Lower leg skin (tissue), 4 donors: ENCODE measurements at regions not wholly inside any gene's neighbourhood (a gene's known extent, or its start where the extent isn't known, plus 50 kb on each side); places are given as distances from the start of the nearest gene placed in this dataset.

ENCODE experiments used
- DNase-seq, 2 donors: peaks; one replicate each; pipeline ENCODE4 v3.0.0-alpha.2; 2019; ENCODE audit warnings: low spot score in 2 of 2
- H3K4me3 ChIP-seq: fragments of 200-600 bp; sonication (generic); 2 replicates; pipeline ENCODE4 v1.5.1; 2017; ENCODE audit warnings: mild to moderate bottlenecking, low read depth; ENCODE audit not compliant: poor library complexity, severe bottlenecking
- POLR2A ChIP-seq, 2 donors: fragments of 450-650 bp; IDR thresholded peaks; one replicate each; pipeline ENCODE4 v1.6.1; 2016 to 2017; ENCODE audit warnings: antibody characterized with exemption in 2 of 2, mild to moderate bottlenecking in 1 of 2, moderate library complexity in 1 of 2
- WGBS, 2 donors: methylation state at CpG; one replicate each; pipeline ENCODE4 v1.1.5; 2018; 5-methylcytosine and 5-hydroxymethylcytosine counted together
- intact Hi-C: fragments of 100-400 bp; cut with DNase I; formaldehyde crosslinking; loops from one replicate; pipeline ENCODE4 v1.15.0; 2023; ENCODE audit warnings: low total_unique reads
- TF ChIP-seq, protein P1 (sequence below), 3 donors: fragments of 450-650 bp; IDR thresholded peaks; one replicate each; pipeline ENCODE4 v1.5.1; 2016; ENCODE audit warnings: antibody characterized with exemption in 3 of 3, mild to moderate bottlenecking in 3 of 3, moderate library complexity in 2 of 3

DNA sequence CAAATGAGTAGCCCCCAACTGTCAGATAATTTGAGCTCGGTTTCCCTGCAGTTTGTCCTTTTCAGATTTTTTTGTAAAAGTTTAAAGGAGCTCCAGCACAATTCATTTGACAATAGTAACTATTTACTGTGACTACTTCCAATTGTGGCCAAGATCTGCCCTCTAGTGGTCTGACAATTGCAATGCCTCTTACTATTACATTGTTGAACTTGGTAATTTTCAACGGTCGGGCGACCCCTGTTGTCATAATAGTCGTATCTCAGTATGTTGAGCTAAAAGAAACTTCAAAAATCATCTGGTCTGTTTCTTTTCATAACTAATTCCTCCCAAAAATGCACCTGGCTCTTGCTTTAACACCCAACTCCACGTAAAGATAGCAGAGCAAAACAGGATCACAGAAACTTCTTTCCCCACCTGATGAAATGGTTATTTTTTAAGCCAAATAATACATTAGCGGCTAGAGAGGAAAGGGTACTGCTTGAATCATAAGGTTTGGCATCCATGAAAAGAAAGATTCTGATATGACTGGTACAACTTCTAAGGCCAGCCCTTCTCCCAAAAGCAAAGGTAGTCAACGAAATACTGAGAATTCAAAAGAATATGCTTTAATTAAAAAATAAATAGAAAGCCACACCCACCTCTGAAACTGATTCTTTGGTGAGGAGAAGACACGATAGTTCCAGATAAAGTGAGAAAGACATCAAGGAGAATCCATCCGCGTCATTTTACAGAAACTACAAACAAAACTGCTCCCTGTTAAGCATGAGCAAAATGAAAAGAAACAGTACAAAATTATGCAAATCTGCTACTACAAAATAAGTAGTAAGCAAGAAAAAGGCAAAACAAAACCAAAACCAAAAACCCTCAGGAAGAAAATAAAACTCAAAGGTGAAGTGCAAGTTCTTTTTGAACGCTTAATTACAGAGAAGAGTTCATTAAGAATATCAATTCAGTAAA is 76.9 kb upstream of the HTR4 start:
- peak in 1 of 2 donors; percentile 71 for DNase-seq
- TF ChIP-seq POLR2A (IDR thresholded peaks at IDR 0.05) = no peak
- TF ChIP-seq, protein P1, sequence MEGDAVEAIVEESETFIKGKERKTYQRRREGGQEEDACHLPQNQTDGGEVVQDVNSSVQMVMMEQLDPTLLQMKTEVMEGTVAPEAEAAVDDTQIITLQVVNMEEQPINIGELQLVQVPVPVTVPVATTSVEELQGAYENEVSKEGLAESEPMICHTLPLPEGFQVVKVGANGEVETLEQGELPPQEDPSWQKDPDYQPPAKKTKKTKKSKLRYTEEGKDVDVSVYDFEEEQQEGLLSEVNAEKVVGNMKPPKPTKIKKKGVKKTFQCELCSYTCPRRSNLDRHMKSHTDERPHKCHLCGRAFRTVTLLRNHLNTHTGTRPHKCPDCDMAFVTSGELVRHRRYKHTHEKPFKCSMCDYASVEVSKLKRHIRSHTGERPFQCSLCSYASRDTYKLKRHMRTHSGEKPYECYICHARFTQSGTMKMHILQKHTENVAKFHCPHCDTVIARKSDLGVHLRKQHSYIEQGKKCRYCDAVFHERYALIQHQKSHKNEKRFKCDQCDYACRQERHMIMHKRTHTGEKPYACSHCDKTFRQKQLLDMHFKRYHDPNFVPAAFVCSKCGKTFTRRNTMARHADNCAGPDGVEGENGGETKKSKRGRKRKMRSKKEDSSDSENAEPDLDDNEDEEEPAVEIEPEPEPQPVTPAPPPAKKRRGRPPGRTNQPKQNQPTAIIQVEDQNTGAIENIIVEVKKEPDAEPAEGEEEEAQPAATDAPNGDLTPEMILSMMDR (IDR thresholded peaks at IDR 0.05) = peak in 1 of 3 donors; percentile 36
- no peak overlapping the region for H3K4me3 ChIP-seq
- WGBS, 2 donors = 29 to 32% methylated on average over 12 of the region's 12 CpGs
- intact Hi-C loops = loop anchor here (10.0 kb wide), 3 partner anchors 304 to 514 kb away; no protein-coding TSS in a partner anchor

DNA sequence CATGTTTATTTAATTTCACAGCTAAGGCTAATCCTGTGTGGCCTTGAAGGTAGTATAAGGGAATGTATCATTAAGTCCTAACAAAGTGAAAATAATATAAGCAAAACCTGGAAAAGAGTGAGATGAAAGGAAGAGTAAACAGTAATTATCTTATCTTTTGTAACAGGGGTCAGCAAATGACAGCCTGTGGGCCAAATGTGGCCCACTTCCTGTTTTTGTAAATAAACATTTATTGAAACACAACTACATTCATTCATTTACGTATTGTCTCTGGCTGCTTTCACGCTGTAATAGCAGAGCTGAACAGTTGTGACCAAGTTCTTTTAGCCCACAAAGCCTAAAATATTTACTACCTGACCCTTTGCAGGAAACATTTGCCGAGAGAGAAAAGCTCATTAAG is 78.4 kb upstream of the HTR4 start:
- no peak overlapping the region for H3K4me3 ChIP-seq
- TF ChIP-seq, protein P1 (IDR thresholded peaks at IDR 0.05) = no peak
- no peak for TF ChIP-seq POLR2A (IDR thresholded peaks at IDR 0.05)
- intact Hi-C loops = loop anchor here (10.0 kb wide), 3 partner anchors 302 to 512 kb away; no protein-coding TSS in a partner anchor
- DNase-seq = no peak
- 69 to 72% methylated on average over 3 of the region's 3 CpGs for WGBS, 2 donors

DNA sequence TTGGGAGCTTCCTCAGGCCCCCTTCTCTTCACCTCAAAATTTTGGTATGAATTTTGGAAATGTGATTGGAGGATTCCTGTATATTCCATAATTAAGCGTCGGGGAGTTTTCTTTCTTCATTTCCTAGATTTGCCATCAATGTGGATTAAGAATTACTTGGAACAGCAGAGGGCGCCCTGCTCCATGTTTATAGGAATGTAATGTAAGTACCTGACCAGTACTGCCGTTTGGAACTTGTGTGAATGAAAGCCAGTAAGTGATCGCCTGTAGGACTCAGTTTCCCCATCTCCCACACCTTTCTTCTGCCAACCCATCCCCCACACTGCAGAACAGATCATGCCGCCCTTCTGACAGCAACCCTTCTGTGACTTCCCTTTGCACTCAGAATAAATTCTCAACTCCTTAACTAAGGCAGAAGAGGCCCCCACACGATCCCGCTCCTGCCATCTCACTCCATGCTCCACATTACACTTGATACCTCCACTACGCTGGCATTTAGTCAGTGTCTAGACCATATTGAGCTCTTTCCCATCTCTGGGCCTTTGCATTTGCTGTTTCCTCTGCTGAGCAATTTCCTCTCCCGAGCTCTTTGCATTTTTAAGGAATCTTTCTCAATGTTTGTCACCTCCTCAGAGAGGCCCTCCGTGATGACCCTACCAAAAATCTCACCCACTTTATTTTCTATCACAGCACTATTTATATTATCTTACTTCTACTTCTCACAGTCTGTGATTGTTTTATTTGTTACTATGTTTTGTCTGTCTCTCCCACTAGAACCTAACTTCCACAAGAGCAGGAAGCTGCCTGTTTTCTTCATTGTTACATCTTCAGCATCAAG is 79.5 kb upstream of the HTR4 start:
- H3K4me3 ChIP-seq = no peak overlapping the region
- peak; percentile 87 to 93 for DNase-seq
- intact Hi-C loops = loop anchor here (10.0 kb wide), 3 partner anchors 301 to 511 kb away; no protein-coding TSS in a partner anchor
- 24 to 30% methylated on average over 11 of the region's 11 CpGs for WGBS, 2 donors
- TF ChIP-seq, protein P1 (IDR thresholded peaks at IDR 0.05) = no peak
- TF ChIP-seq POLR2A (IDR thresholded peaks at IDR 0.05) = no peak

DNA sequence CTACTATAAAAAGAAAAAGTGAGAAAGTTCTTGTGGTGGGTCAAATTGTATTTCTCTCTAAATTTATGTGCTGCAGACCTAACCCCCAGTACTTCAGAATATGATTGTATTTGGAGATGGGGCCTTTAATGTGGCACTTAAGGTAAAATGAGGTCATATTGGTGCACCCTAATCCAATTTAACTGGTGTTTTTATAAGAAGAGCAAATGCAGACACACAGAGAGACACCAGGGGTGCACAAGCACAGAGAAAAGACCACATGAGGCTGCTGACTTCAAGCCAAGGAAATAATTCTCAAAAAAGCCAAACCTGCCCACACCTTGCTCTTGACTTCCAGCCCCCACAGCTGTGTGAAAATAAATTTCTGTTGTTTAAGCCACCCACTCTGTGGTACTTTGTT is 80.2 kb upstream of the HTR4 start:
- DNase-seq = no peak
- intact Hi-C loops = loop anchor here (10.0 kb wide), 3 partner anchors 300 to 510 kb away; no protein-coding TSS in a partner anchor
- no peak overlapping the region for H3K4me3 ChIP-seq
- TF ChIP-seq POLR2A (IDR thresholded peaks at IDR 0.05) = no peak

DNA sequence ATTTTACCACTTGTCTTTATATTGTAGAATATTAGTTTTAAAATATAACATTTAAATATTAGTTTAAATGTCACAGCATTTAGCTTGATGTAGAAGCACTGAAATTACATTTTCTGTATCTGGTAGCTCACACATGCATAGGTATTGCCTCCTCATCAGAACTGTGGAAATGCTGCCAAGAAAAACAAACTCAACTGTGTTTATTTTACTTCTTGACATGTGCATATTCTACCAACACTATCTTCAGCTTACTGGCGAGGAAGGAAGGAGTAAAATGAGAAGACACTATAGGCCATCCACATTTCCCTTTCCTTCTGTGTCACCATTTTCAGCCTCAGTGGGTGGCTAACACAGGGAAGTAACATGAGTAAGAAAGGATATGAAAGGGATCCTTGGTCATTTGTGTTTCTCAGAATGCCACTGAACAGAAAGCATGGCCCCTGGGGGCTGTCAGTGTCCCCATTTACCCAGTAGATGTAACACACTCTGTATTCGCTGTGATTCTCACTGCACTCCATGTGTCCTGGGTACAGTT is 81.0 kb upstream of the HTR4 start:
- DNase-seq = no peak
- TF ChIP-seq POLR2A (IDR thresholded peaks at IDR 0.05) = no peak
- TF ChIP-seq, protein P1 (IDR thresholded peaks at IDR 0.05) = no peak

More for the DNA sequence above, 81.0 kb upstream of the HTR4 start:
- 87 to 89% methylated on average over 2 of the region's 2 CpGs for WGBS, 2 donors
- H3K4me3 ChIP-seq = no peak overlapping the region
- intact Hi-C loops = loop anchor here (10.0 kb wide), 3 partner anchors 299 to 509 kb away; no protein-coding TSS in a partner anchor
